NCI-H2029 treated with DMSO at 0.1 percent for 48 hours (cell line): ENCODE measurements at regions not wholly inside any gene's neighbourhood (a gene's known extent, or its start where the extent isn't known, plus 50 kb on each side); places are given as distances from the start of the nearest gene placed in this dataset.

Experiments used
- DNase-seq: peaks from one replicate; lab custom pipeline; 2025; lab: John Stamatoyannopoulos, UW

- DNase-seq, result no peak
Observed at GRCh38 chr11:82676483-82677094, 57.1 kb downstream of the FAM181B start.

DNA sequence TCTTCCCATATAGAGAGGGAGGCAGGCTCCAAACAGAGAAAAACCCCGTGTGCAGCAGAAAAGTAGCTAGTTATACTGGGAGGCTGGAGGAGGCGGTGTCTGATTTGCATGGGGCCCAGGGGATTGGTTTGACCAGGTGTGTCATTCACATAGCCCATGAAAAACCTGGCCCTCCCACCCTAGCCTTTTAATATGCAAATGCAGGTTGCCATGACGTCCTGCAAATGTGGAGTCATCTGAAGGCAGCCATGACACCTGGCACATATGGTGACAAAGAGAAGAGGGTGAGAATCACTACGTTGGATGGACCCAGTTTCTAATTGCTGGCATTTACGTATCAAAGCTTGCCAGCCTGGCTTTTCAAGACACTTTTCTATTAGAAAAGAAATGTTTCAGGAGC is 57.8 kb downstream of the FAM181B start:
- no peak for DNase-seq

GRCh38 chr11:82673631-82674030 is 60.0 kb downstream of the FAM181B start:
- no peak for DNase-seq

GRCh38 chr11:82671451-82671850 is 62.2 kb downstream of the FAM181B start:
- DNase-seq, result no peak

DNA sequence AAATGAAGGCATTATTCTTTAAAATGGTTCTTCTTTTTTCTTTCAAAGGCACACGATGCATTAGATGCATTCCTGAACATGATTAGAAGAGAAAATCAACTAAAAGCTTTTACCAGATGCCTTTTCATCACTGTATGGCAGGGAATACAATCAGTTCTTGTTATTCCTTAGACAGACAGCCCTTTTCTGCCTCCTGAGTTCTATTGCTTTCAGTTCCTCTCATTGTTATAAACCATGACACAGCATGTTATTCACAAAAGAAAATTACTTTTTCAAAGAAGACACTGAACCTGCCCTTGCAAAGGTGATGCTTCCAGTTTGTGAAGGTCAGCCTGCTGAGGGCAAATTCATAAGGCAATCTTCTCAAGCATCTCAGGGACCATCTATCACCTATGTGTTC is 70.1 kb downstream of the FAM181B start:
- DNase-seq, result no peak

DNA sequence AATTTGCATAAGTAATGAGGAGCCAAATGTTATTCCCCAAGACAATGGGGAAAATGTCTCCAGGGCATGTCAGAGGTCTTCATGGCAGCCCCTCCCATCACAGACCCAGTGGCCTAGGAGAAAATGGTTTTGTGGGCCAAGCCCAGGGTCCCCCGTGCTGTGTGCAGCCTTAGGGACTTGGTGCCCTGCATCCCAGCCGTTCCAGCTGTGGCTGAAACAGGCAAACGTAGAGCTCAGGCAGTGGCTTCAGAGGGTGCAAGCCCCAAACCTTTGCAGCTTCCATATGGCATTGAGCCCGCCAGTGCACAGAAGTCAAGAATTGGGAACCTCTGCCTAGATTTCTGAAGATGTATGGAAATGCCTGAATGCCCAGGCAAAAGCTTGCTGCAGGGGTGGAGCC is 79.9 kb downstream of the FAM181B start:
- DNase-seq, result no peak

GRCh38 chr11:82639251-82639650 is 94.4 kb downstream of the FAM181B start:
- DNase-seq, result no peak

GRCh38 chr11:82636615-82637014 is 97.0 kb downstream of the FAM181B start:
- no peak for DNase-seq

- DNase-seq, result no peak
Observed at GRCh38 chr11:82634091-82634490, 99.6 kb downstream of the FAM181B start.

DNA sequence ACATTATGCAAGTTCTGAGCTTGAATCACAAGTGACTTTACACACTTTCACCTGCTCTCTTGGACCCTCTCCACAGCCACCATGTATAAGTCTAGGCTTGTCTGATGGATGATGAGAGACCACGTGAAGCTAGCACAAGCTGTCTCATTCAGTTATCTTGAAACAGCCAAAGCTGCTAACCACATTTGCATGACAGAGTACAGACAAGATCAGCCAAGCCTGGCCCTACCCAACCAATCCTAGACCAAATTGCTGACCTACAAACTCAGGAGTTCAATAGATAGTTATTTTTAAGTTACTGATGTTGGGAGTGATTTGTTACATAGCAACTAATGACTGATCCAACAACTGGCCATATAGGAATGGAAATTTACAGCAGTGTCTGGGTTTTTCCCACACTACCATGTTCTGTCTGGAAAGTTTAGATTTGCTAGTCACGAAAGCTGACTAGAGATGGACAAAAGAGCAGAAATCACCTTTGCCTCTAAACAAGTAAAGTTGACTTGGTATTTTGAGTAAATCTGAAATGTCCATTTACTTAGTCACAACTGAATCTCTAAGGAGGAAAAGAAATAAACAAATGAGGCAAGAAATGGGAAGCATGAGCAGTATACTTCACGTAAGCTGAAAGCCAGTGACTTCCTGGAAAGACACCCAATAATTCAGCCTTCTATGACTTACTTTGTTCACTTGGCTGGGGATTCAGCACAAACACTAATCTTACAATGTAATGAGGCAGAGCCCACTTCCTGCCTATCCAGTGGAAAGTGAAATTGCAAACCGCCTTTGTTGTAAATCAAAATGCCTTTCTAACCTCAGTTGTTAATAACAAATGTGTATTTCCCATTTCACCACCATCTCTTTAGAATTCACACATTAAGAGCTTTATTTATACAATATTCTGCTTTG is 101.7 kb downstream of the FAM181B start:
- DNase-seq, result no peak

- DNase-seq, result no peak
Observed at GRCh38 chr11:82610671-82611070, 123.0 kb downstream of the FAM181B start.

- DNase-seq, result no peak
Observed at GRCh38 chr11:82606738-82607137, 126.9 kb downstream of the FAM181B start.

GRCh38 chr11:82601711-82602110 is 132.0 kb downstream of the FAM181B start:
- DNase-seq, result no peak

DNA sequence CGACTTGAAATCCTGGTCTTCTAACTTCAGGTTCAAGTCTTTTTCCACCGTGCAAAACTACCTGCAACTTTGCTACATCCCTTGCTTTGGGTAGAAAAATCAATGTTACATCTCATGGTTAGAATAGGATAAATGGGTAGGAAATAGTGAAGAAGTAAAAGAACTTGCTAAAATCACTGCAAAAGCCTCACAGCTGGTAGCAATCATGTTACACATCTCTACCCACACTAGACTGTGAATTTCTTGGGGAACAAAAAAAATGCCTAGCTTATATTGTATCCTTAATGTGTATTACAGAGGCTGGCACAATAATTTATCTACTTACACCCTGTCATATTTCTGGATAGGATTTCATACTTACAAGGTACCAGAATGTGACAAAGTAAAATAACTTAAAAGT is 133.8 kb downstream of the FAM181B start:
- DNase-seq, result no peak

- DNase-seq, result no peak
Observed at GRCh38 chr11:82586581-82586980, 147.1 kb downstream of the FAM181B start.

DNA sequence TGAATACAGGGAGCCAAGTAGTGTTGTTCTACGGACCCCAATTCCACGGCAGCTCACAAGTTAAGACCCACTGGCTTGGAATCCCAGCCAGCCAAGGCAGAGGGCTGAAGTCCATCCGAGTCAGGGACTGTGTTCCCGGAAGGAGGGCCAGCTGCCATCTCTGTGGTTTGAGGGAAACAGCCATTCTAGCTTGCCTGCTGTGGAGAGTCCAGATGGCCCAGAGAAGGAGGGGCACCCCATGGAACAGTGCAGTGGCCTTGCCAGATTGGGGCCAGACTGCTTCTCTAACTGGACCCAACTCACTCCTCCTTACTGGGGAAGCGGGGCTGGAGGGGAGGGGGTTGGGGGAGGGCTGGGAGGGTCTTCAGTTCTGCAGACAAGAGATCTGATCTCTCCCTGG is 156.4 kb downstream of the FAM181B start:
- DNase-seq, result no peak

DNA sequence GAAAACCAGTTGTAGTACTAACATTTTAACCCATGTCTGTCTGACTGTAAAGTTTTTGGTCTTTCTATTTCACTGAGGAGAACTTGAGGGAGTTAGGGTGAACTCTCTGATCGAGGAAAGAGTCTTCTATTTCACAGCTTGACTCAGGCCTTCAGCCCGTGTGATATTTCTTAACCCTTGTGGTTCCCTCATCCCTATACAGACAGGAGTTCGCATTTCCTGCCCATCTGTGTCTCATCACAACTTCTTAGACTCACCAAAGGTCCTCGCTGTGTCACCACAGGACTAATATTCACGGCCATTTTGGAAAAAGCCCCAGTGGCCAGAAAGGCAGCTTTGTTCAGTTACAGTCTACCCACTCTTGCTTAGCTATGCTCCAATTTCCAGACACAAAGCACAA is 172.8 kb downstream of the FAM181B start:
- DNase-seq, result no peak

DNA sequence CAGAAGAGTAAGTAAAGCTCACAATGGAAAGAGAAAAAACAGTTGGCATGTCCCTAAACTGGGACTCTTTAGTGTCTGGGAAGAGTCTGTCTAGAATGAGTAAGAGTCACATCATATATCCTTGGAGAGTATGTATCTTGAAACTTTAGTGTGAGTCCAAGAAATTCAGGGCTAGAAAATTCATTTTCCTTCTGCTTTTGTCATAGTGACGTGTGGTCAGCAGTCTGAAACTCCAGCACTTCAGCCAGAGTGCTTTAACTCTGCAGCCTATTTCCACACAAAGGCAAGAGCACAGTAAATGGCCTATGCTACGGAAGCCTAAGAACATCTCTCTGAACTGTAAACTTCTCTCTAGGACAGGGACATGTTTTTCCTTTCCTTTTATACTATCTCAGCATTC is 174.1 kb downstream of the FAM181B start:
- DNase-seq, result no peak

DNA sequence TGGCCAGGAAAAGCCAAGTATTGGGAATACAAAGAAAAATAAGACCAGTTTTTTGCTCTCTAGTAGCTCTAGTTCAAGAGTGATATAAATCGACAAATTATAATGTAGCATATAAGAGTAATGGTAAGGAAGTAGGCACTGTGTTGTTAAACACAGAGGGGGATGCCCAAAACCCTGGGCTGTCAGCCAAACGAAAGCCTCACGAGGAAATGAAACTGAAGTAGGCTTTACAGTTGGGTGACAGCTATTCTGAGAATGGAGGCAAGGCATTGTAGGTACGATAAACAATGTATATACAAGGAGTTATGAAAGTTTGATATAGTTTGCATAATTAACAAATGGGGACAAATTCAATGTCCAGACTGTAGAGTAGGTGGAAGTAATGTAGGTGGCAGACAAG is 176.4 kb downstream of the FAM181B start:
- DNase-seq, result no peak

GRCh38 chr11:82556210-82556609 is 177.5 kb downstream of the FAM181B start:
- no peak for DNase-seq

- DNase-seq, result no peak
Observed at GRCh38 chr11:82546661-82547557, 186.8 kb downstream of the FAM181B start.

DNA sequence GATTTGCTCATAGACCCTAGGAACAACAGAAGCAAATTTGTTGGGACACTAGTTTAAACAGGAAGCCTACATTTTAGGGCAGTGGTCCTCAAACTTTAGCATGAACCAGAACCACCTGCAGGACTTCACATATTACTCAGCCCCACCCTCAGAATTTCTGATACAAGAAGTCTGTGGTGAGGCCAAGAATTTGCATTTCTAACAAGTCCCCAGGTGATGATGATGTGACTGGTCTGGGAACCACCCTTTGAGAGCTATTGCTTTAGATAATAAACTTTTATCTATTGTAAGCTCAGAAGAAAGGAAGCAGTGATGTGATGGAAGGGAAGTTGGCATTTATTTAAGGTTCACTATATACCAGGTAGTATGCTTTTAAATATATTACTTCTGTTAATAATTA is 194.0 kb downstream of the FAM181B start:
- no peak for DNase-seq

DNA sequence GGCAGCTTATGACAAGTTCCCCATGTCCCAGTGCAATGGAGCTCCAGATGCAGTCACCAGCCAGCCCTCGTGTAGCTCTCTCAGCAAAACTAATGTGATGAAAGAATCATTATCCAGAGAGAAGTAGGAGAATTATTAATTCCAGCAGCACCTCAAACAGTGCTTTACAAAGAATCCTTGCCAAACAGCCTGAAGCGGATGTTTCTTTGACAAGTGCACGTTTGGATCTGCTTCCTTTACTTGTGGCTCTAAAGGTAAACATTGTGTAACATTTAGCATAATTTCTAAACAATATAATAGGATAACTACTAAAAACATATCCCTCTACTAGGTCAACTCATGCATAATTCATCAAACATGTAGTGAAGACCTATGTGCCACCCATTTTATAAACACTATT is 197.0 kb downstream of the FAM181B start:
- no peak for DNase-seq
